Caki2 (cell line): ENCODE measurements at regions not wholly inside any gene's neighbourhood (a gene's known extent, or its start where the extent isn't known, plus 50 kb on each side); places are given as distances from the start of the nearest gene placed in this dataset.

ENCODE experiments used
- DNase-seq: peaks from one replicate; pipeline ENCODE4 v3.0.0-alpha.2; 2015; ENCODE audit warnings: low read depth
- in situ Hi-C: cut with HindIII; loops from 2 replicates; pipeline ENCODE4 v1.10.0; 2016; ENCODE audit warnings: low sequenced_read_pairs, low pct_unique_long_range_greater_than_20kb, mixed read lengths

GRCh38 chr2:62569907-62570841 is 64.2 kb upstream of the TMEM17 start:
- in situ Hi-C loops: no loop called here
- DNase-seq: peak; percentile 92

- peak; percentile 70 for DNase-seq
- in situ Hi-C loops: no loop called here
Observed at GRCh38 chr2:62568983-62569837, 63.2 kb upstream of the TMEM17 start.

DNA sequence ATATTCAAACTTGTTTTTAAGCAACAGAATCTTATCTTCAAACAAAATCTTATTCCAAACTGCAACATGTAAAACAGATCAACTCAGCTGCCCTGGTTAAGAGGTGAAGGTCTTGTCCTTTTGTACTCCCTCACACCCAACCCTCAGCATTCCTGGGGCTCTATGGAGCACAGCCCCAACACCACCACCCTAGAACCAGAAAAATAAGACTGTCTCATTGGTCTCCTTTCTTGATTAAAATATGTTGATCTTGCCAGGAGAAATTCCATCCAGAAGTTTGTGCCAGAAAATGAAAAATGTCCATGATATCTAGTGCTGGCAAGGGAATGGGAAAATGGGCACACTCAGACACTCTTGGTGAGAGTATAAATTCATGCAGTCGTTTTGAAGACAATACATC is 62.1 kb upstream of the TMEM17 start:
- no peak for DNase-seq
- in situ Hi-C loops: no loop called here

- no peak for DNase-seq
- in situ Hi-C loops: no loop called here
Observed at GRCh38 chr2:62567669-62568068, 61.7 kb upstream of the TMEM17 start.

DNA sequence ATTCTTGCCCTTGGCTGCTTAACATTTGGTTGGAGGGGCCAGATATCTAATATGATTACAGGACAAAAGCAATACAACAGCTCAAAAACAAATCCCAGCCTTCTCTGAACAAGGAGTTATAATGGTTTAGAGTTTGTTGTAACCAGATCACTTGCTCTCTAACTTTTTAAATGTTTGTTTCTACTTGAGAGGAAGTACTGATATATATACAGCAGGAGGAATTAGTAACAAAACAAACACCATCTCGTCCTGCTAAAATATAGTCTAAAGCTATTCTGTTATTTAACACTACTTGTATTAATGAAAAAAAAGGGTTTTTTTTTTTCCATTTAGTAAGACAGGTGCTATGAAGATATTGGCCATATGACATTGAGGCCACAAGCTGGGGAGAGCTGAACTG is 60.9 kb upstream of the TMEM17 start:
- no peak for DNase-seq
- in situ Hi-C loops: no loop called here

- DNase-seq: no peak
- in situ Hi-C loops: no loop called here
Observed at GRCh38 chr2:62565309-62565908, 59.4 kb upstream of the TMEM17 start.

DNA sequence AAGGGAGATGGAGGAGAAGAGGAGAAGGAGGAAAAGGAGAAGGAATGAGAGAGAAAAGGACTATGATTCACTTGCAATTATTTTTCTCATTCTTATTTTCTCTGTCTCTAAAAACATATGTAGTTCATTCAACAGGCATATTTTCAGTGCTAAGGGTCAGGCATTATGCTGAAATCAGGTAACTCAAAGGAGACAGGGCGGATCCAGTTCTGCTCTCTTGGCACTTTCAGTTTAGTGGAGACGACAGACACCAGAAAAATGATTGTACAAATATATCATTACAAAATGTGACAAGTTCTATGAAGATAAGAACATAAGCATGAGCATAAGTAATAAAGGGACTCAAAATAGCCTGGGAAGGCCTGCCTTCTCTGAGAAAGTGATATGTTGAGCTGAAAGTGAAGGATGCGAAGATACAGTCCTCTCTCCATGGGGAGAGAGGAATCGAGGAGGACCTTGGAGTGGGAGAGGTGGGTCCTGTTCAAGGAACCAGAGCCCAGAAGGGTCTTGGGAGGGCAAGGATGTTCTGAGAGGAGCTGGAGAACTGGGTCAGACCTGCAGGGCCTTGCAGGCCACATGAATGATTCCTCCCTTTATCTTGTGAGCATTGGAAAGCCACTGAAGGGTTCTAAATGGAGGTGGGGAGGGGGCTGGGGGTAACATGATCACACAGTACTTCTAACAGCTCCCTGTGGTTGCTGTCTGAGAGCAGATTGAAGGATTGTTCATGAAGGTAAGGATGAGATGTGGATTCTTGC is 58.6 kb upstream of the TMEM17 start:
- no peak for DNase-seq
- in situ Hi-C loops: no loop called here

DNA sequence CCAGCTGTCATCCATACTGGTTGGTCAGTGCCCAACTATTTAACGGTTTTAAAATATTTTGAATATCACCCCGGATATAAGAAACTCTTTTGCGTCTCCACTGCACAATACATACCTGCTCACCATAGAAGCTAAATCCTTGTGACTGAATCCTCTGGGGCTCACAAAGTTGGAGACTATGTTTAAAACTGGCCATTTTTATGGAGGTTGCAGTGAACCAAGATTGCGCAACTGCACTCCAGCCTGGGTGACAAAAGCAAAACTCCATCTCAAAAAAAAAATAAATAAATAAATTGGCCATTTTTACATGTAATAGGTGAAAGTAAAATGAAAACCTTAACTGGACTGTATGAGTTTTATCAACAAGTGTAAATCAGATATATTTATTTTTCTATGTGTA is 55.6 kb upstream of the TMEM17 start:
- in situ Hi-C loops: no loop called here
- no peak for DNase-seq

- in situ Hi-C loops: no loop called here
Observed at GRCh38 chr2:62559582-62559981, 53.6 kb upstream of the TMEM17 start.

GRCh38 chr2:62558743-62559142 is 52.7 kb upstream of the TMEM17 start:
- no peak for DNase-seq
- in situ Hi-C loops: no loop called here

More at GRCh38 chr2:62559582-62559981, 53.6 kb upstream of the TMEM17 start:
- no peak for DNase-seq

DNA sequence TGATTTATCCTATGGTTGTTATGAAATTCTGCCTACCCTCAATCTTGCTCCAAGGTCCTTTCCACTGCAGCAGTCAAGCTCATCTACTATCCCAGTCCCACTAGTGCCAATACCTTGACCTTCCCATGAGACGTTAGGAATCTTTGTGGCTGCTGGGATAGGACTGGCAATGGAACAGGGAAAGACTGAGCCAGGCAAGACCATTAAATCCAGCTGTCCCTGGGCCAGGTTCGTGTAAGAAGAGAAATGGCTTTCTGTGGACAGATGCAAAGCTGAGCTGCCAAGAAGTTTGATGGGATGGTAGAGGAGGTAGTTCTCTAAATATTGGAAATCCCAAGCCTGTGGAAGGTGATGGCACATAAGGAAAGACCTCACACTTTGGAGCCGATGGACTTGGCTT is 50.1 kb upstream of the TMEM17 start:
- in situ Hi-C loops: no loop called here
- DNase-seq: no peak
